OCI-LY3 (cell line): ENCODE measurements at regions not wholly inside any gene's neighbourhood (a gene's known extent, or its start where the extent isn't known, plus 50 kb on each side); places are given as distances from the start of the nearest gene placed in this dataset.

Experiments
- CTCF ChIP-seq: fragments of 200-600, 300-600 bp; sonication (generic); IDR thresholded peaks from 2 replicates; pipeline ENCODE4 v1.5.1; 2014; ENCODE audit warnings: antibody characterized with exemption, low read length, low read depth
- EZH2phosphoT487 ChIP-seq: fragments of 200-600 bp; shearing (Covaris generic); IDR thresholded peaks from 2 replicates; pipeline ENCODE4 v1.6.1; 2018; ENCODE audit warnings: antibody characterized with exemption, mixed run types, low read depth

GRCh38 chr13:28588296-28588695 lies 70.6 kb upstream of the POMP start:
- TF ChIP-seq CTCF (no peak), EZH2phosphoT487 (no peak)
